GM23248 (cell line): ENCODE measurements at regions not wholly inside any gene's neighbourhood (a gene's known extent, or its start where the extent isn't known, plus 50 kb on each side); places are given as distances from the start of the nearest gene placed in this dataset.

Experiments used
- DNase-seq: peaks from one replicate; pipeline ENCODE4 v3.0.0-alpha.2; 2015
- H2AFZ ChIP-seq: fragments of 200-600 bp; sonication (generic); 2 replicates; pipeline ENCODE4 v1.6.1; 2016; ENCODE audit warnings: antibody characterized with exemption
- H3F3A ChIP-seq: fragments of 200-600 bp; sonication (generic); 2 replicates; pipeline ENCODE4 v1.6.1; 2016; ENCODE audit warnings: mild to moderate bottlenecking, antibody characterized with exemption, mixed run types; ENCODE audit not compliant: insufficient read depth
- H3K27ac ChIP-seq: fragments of 200-600 bp; sonication (generic); 2 replicates; pipeline ENCODE4 v1.5.1; 2016; ENCODE audit warnings: mild to moderate bottlenecking
- H3K27me3 ChIP-seq: fragments of 200-600 bp; sonication (generic); replicated peaks from 2 replicates; pipeline ENCODE4 v1.6.1; 2016; ENCODE audit warnings: mild to moderate bottlenecking; ENCODE audit not compliant: insufficient read depth
- H3K36me3 ChIP-seq: fragments of 200-600 bp; sonication (generic); 2 replicates; pipeline ENCODE4 v1.6.1; 2016; ENCODE audit warnings: low read depth, mild to moderate bottlenecking
- H3K4me1 ChIP-seq: fragments of 200-600 bp; sonication (generic); 2 replicates; pipeline ENCODE4 v1.6.1; 2016; ENCODE audit warnings: mild to moderate bottlenecking; ENCODE audit not compliant: insufficient read depth
- H3K4me2 ChIP-seq: fragments of 200-600 bp; sonication (generic); one replicate; pipeline ENCODE4 v1.6.1; 2016; ENCODE audit warnings: mild to moderate bottlenecking; ENCODE audit not compliant: unreplicated experiment
- H3K4me3 ChIP-seq: fragments of 200-600 bp; sonication (generic); 2 replicates; pipeline ENCODE4 v1.5.1; 2016; ENCODE audit warnings: mild to moderate bottlenecking
- H3K79me2 ChIP-seq: fragments of 200-600 bp; sonication (generic); 2 replicates; pipeline ENCODE4 v1.6.1; 2016; ENCODE audit warnings: mild to moderate bottlenecking; ENCODE audit not compliant: insufficient read depth
- H3K9ac ChIP-seq: fragments of 200-600 bp; sonication (generic); 2 replicates; pipeline ENCODE4 v1.6.1; 2016; ENCODE audit warnings: mild to moderate bottlenecking
- H3K9me2 ChIP-seq: fragments of 200-600 bp; sonication (generic); 2 replicates; pipeline ENCODE4 v1.6.1; 2016; ENCODE audit warnings: mixed run types, mild to moderate bottlenecking, moderate library complexity; ENCODE audit not compliant: insufficient read depth
- H3K9me3 ChIP-seq: fragments of 200-600 bp; sonication (generic); one replicate; pipeline ENCODE4 v1.6.1; 2017; ENCODE audit warnings: low read depth
- H4K20me1 ChIP-seq: fragments of 200-600 bp; sonication (generic); 2 replicates; pipeline ENCODE4 v1.6.0; 2016; ENCODE audit not compliant: insufficient read depth
- EZH2 ChIP-seq: fragments of 200-600 bp; sonication (generic); IDR thresholded peaks from 2 replicates; pipeline ENCODE4 v1.6.1; 2018; ENCODE audit warnings: antibody characterized with exemption, mild to moderate bottlenecking; ENCODE audit not compliant: insufficient read depth, poor library complexity, severe bottlenecking
- EZH2phosphoT487 ChIP-seq: fragments of 200-600 bp; sonication (generic); IDR thresholded peaks from 2 replicates; pipeline ENCODE4 v1.6.1; 2018; ENCODE audit warnings: antibody characterized with exemption, moderate library complexity, mild to moderate bottlenecking, low read depth; ENCODE audit not compliant: insufficient read depth
- WGBS, 2 experiments: methylation state at CpG; one replicate each; pipeline ENCODE4 v1.1.6; 2015 to 2017; ENCODE audit warnings: low lambda C conversion rate in 2 of 2, low coverage in 1 of 2; ENCODE audit errors: missing lambda C conversion rate in 2 of 2; 5-methylcytosine and 5-hydroxymethylcytosine counted together
- in situ Hi-C: fragments of 300-500 bp; cut with MboI; formaldehyde crosslinking; loops from 2 replicates; pipeline ENCODE4 v1.15.0; 2020

- H3K9me3 ChIP-seq, result no peaks in the 10 kb centered on the region
- no peaks in the 10 kb centered on the region for H3K36me3 ChIP-seq
- no peak overlapping the region for H2AFZ ChIP-seq
- H3K4me2 ChIP-seq, result no peak overlapping the region
- no peaks in the 10 kb centered on the region for H3K9me2 ChIP-seq
- TF ChIP-seq EZH2phosphoT487 (no peak), EZH2 (no peak)
- H3K27me3 ChIP-seq, result peaks cover 41% of the 10 kb centered on the region
- H3K9ac ChIP-seq, result no peak overlapping the region
- no peaks in the 10 kb centered on the region for H3F3A ChIP-seq
- H4K20me1 ChIP-seq, result no peaks in the 10 kb centered on the region
- H3K4me3 ChIP-seq, result no peak overlapping the region
- WGBS, 2 experiments, result 5 to 7% methylated on average over 11 of the region's 11 CpGs
- in situ Hi-C loops, result no loop called here
- peak; percentile 53 for DNase-seq
- H3K4me1 ChIP-seq, result no peaks in the 10 kb centered on the region
- no peaks in the 10 kb centered on the region for H3K79me2 ChIP-seq
- H3K27ac ChIP-seq, result no peak overlapping the region
These were observed 72.1 kb upstream of the ARAP3 start for GRCh38 chr5:141753971-141754713.

GRCh38 chr5:141753143-141753970 lies 71.3 kb upstream of the ARAP3 start:
- H3K4me2 ChIP-seq, result no peak overlapping the region
- no peak overlapping the region for H2AFZ ChIP-seq
- DNase-seq, result no peak
- 11 to 12% methylated on average over 34 to 51 of the region's 51 CpGs for whole genome bisulfite sequencing, 2 experiments
- H3K4me3 ChIP-seq, result no peak overlapping the region
- no peaks in the 10 kb centered on the region for H3K9me2 ChIP-seq
- no peak overlapping the region for H3K27ac ChIP-seq
- H3K79me2 ChIP-seq, result no peaks in the 10 kb centered on the region
- H3K9ac ChIP-seq, result no peak overlapping the region
- in situ Hi-C loops, result no loop called here
- no peaks in the 10 kb centered on the region for H3F3A ChIP-seq
- peaks cover 43% of the 10 kb centered on the region for H3K27me3 ChIP-seq
- H3K4me1 ChIP-seq, result no peaks in the 10 kb centered on the region
- H3K36me3 ChIP-seq, result no peaks in the 10 kb centered on the region
- no peaks in the 10 kb centered on the region for H4K20me1 ChIP-seq
- no peak for TF ChIP-seq EZH2phosphoT487
- no peak for TF ChIP-seq EZH2
- H3K9me3 ChIP-seq, result no peaks in the 10 kb centered on the region

- no peak overlapping the region for H3K27ac ChIP-seq
- no peaks in the 10 kb centered on the region for H3K9me3 ChIP-seq
- no peaks in the 10 kb centered on the region for H3K4me1 ChIP-seq
- WGBS, 2 experiments, result 8 to 12% methylated on average over 9 to 11 of the region's 11 CpGs
- H3K9me2 ChIP-seq, result no peaks in the 10 kb centered on the region
- no peak overlapping the region for H2AFZ ChIP-seq
- no peaks in the 10 kb centered on the region for H3K79me2 ChIP-seq
- DNase-seq, result peak; percentile 64
- H4K20me1 ChIP-seq, result no peaks in the 10 kb centered on the region
- H3K4me2 ChIP-seq, result no peak overlapping the region
- H3K4me3 ChIP-seq, result no peak overlapping the region
- no peaks in the 10 kb centered on the region for H3K36me3 ChIP-seq
- no peak overlapping the region for H3K9ac ChIP-seq
- H3K27me3 ChIP-seq, result peaks cover 54% of the 10 kb centered on the region
- in situ Hi-C loops, result no loop called here
- no peaks in the 10 kb centered on the region for H3F3A ChIP-seq
- no peak for TF ChIP-seq EZH2phosphoT487
- TF ChIP-seq EZH2, result no peak
These were observed 65.4 kb upstream of the ARAP3 start for GRCh38 chr5:141747152-141748141.

- H3K36me3 ChIP-seq, result no peaks in the 10 kb centered on the region
- WGBS, 2 experiments, result 88 to 90% methylated on average over 2 of the region's 2 CpGs
- no peak overlapping the region for H3K4me2 ChIP-seq
- H4K20me1 ChIP-seq, result no peaks in the 10 kb centered on the region
- H3K9me2 ChIP-seq, result no peaks in the 10 kb centered on the region
- H3K9ac ChIP-seq, result no peak overlapping the region
- TF ChIP-seq EZH2phosphoT487, result no peak
- TF ChIP-seq EZH2, result no peak
- no peak overlapping the region for H3K4me3 ChIP-seq
- peaks cover 44% of the 10 kb centered on the region for H3K27me3 ChIP-seq
- H3K9me3 ChIP-seq, result no peaks in the 10 kb centered on the region
- no peaks in the 10 kb centered on the region for H3K79me2 ChIP-seq
- DNase-seq, result no peak
- H3K27ac ChIP-seq, result no peak overlapping the region
- no peaks in the 10 kb centered on the region for H3F3A ChIP-seq
- in situ Hi-C loops, result no loop called here
- no peaks in the 10 kb centered on the region for H3K4me1 ChIP-seq
- no peak overlapping the region for H2AFZ ChIP-seq
These were observed 64.4 kb upstream of the ARAP3 start for GRCh38 chr5:141746395-141746794.
